Lower lobe of right lung (tissue), 2 donors: ENCODE measurements at regions not wholly inside any gene's neighbourhood (a gene's known extent, or its start where the extent isn't known, plus 50 kb on each side); places are given as distances from the start of the nearest gene placed in this dataset.
A peak's percentile ranks its signal among the peaks of the same experiment; 100 is the strongest.

ENCODE experiments used
- ATAC-seq, 2 donors: fragments of 200-7000 bp; cut with Tn5 transposase; one replicate each; pipeline ENCODE4 v1.9.1; 2020 to 2022; ENCODE audit warnings: mild to moderate bottlenecking in 2 of 2, moderate library complexity in 2 of 2
- DNase-seq: peaks from one replicate; pipeline ENCODE4 v3.0.0-alpha.2; 2020
- H3K27ac ChIP-seq: fragments of 200-600 bp; one replicate; pipeline ENCODE4 v1.8.0; 2022
- H3K27me3 ChIP-seq: fragments of 200-600 bp; one replicate; pipeline ENCODE4 v1.8.0; 2022; ENCODE audit warnings: low read depth
- H3K36me3 ChIP-seq: fragments of 200-600 bp; one replicate; pipeline ENCODE4 v1.8.0; 2022; ENCODE audit warnings: mild to moderate bottlenecking
- H3K4me1 ChIP-seq: fragments of 200-600 bp; one replicate; pipeline ENCODE4 v1.8.0; 2022
- H3K4me3 ChIP-seq: fragments of 200-600 bp; one replicate; pipeline ENCODE4 v1.8.0; 2022; ENCODE audit warnings: mild to moderate bottlenecking
- H3K9me3 ChIP-seq: fragments of 200-600 bp; one replicate; pipeline ENCODE4 v1.8.0; 2022
- intact Hi-C: fragments of 100-400 bp; cut with DNase I; formaldehyde crosslinking; loops from one replicate; pipeline ENCODE4 v1.11.0; 2022
- TF ChIP-seq, protein P1 (sequence below): fragments of 200-600 bp; IDR thresholded peaks from one replicate; pipeline ENCODE4 v1.8.0; 2022; ENCODE audit warnings: antibody characterized with exemption, mild to moderate bottlenecking
- donor health status: DM: no; HTN: yes; CAD: no; lungs with severe emphysema.

DNA sequence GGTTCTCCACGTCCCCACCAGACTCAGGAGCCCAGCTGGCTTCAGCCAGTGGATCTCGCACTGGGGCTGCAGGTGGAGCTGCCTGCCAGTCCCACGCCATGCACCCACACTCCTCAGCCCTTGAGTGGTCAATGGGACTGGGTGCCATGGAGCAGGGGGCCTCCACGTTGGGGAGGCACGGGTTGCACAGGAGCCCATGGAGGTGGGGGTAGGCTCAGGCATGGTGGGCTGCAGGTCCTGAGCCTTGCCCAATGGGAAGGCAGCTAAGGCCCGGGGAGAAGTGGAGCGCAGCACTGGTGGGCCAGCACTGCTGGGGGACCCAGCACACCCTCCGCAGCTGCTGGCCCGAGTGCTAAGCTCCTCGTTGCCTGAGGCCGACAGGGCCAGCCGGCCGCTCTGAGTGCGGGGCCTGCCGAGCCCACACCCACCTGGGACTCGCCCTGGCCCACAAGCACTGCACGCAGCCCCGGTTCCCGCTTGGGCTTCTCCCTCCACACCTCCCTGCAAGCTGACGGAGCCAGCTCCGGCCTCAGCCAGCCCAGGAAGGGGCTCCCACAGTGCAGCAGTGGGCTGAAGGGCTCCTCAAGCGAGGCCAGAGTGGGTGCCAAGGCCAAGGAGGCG is 258.5 kb upstream of the PDGFD start:
- Histone ChIP-seq H3K4me1 (no peaks in the 10 kb centered on the region), H3K9me3 (no peaks in the 10 kb centered on the region), H3K27ac (no peak overlapping the region), H3K27me3 (no peaks in the 10 kb centered on the region), H3K4me3 (no peak overlapping the region), H3K36me3 (no peaks in the 10 kb centered on the region)
- TF ChIP-seq, protein P1, sequence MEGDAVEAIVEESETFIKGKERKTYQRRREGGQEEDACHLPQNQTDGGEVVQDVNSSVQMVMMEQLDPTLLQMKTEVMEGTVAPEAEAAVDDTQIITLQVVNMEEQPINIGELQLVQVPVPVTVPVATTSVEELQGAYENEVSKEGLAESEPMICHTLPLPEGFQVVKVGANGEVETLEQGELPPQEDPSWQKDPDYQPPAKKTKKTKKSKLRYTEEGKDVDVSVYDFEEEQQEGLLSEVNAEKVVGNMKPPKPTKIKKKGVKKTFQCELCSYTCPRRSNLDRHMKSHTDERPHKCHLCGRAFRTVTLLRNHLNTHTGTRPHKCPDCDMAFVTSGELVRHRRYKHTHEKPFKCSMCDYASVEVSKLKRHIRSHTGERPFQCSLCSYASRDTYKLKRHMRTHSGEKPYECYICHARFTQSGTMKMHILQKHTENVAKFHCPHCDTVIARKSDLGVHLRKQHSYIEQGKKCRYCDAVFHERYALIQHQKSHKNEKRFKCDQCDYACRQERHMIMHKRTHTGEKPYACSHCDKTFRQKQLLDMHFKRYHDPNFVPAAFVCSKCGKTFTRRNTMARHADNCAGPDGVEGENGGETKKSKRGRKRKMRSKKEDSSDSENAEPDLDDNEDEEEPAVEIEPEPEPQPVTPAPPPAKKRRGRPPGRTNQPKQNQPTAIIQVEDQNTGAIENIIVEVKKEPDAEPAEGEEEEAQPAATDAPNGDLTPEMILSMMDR: no peak
- intact Hi-C loops: no loop called here
- DNase-seq: peak; percentile 36
- no peak for ATAC-seq

DNA sequence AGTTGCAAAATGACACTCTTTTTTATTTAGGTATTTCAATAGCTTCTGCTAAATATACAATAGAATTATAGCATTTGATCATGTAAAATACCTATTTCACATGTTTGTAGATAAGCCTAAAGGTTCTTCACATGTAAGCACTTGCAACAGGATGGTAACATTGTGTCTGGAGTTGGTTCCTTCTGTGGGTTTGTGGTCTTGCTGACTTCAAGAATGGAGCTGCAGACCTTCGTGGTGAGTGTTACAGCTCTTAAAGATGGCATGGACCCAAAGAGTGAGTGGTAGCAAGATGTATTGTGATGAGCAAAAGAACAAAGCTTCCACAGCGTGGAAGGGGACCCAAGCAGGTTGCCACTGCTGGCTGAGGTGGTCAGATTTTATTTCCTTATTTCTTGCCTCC is 246.4 kb upstream of the PDGFD start:
- ATAC-seq: no peak
- TF ChIP-seq, protein P1: no peak
- intact Hi-C loops: no loop called here

DNA sequence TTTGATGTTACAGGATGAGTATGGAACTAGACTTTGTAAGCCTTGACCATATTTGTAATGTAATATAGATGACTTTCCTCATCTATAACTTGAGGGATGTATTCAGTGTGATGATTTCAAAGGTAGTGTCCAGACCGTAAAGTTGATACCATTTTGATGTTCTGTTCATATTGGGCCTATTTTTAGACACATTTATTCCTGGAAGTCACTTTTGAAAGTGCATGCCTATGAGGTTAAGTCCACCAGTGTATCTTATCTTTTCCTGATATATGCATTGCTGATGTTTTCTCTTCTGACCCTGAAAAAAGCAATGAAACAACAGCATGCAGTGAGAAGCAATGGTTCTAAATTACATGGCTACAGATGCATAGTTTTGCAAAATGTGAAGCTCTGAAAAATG is 244.7 kb upstream of the PDGFD start:
- DNase-seq (no peak), ATAC-seq (no peak)
- Histone ChIP-seq H3K36me3 (no peaks in the 10 kb centered on the region), H3K9me3 (no peaks in the 10 kb centered on the region), H3K4me3 (no peak overlapping the region), H3K27ac (no peak overlapping the region), H3K27me3 (no peaks in the 10 kb centered on the region), H3K4me1 (no peaks in the 10 kb centered on the region)
- intact Hi-C loops: no loop called here
- TF ChIP-seq, protein P1: no peak

More for the DNA sequence above, 246.4 kb upstream of the PDGFD start:
- H3K9me3 ChIP-seq: no peaks in the 10 kb centered on the region
- H3K36me3 ChIP-seq: no peaks in the 10 kb centered on the region
- no peak overlapping the region for H3K27ac ChIP-seq
- no peaks in the 10 kb centered on the region for H3K4me1 ChIP-seq
- H3K4me3 ChIP-seq: no peak overlapping the region
- no peaks in the 10 kb centered on the region for H3K27me3 ChIP-seq
- no peak for DNase-seq

DNA sequence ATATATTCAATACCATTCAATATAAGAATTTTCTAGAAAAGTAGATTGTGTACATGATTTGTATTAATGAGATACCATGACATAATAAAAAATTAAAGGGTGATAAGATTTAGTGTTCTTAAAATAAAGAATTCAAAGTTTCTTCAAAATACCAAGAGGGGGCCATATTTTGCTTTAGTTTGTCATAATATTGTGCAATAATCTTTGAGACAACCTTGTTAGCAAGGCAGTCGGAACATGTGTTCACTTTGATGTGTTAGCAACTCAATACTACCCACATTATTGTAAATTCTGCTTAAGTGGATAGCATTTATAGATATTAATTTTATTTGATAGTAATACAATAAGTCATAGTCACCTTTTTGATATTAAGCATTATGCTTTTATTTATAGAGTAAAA is 241.3 kb upstream of the PDGFD start:
- H3K4me3 ChIP-seq: no peak overlapping the region
- H3K4me1 ChIP-seq: no peaks in the 10 kb centered on the region
- H3K27ac ChIP-seq: no peak overlapping the region
- no peaks in the 10 kb centered on the region for H3K9me3 ChIP-seq
- intact Hi-C loops: no loop called here
- H3K27me3 ChIP-seq: no peaks in the 10 kb centered on the region
- TF ChIP-seq, protein P1: no peak
- DNase-seq: no peak
- no peaks in the 10 kb centered on the region for H3K36me3 ChIP-seq
- no peak for ATAC-seq

DNA sequence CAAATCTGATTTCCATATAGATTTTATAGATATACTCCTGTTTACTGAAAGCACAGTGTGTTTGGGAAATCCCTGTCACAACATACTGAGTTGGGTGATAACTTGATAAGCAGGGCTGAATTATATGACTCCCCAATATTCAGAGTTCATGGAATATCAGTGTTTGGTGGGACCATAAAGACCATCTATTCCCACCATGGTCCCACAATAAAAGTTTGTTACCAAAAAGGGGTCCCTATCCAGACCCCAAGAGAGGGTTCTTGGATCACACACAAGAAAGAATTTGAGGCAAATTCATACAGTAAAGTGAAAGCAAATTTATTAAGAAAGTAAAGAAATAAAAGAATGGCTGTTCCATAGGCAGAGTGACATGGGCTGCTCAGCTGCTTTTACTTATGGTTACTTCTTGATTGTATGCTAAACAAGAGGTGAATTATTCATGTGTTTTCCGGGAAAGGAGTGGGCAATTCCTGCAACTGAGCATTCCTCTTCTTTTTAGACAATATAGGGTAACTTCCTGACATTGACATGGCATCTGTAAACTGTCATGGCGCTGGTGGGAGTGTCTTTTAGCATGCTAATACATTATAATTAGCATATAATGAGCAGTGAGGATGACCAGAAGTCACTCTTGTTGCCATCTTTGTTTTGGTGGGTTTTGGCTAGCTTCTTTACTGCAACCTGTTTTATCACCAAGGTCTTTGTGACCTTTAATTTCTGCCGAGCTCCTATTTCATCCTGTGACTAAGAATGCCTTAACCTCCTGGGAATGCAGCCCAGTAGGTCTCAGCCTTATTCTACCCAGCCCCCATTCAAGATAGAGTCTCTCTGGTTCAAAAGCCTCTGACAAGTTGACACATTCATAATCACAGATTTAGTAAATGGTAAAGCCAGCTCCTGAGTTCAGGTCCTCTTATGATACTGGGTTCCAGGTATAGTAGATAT is 240.6 kb upstream of the PDGFD start:
- Histone ChIP-seq H3K9me3 (no peaks in the 10 kb centered on the region), H3K4me3 (no peak overlapping the region), H3K36me3 (no peaks in the 10 kb centered on the region), H3K27me3 (no peaks in the 10 kb centered on the region), H3K27ac (no peak overlapping the region), H3K4me1 (no peaks in the 10 kb centered on the region)
- TF ChIP-seq, protein P1: no peak
- DNase-seq: no peak
- no peak for ATAC-seq
- intact Hi-C loops: no loop called here
